ENCODE measurements at regions not wholly inside any gene's neighbourhood (a gene's known extent, or its start where the extent isn't known, plus 50 kb on each side); places are given as distances from the start of the nearest gene placed in this dataset.
A peak's percentile ranks its signal among the peaks of the same experiment; 100 is the strongest.

DNA sequence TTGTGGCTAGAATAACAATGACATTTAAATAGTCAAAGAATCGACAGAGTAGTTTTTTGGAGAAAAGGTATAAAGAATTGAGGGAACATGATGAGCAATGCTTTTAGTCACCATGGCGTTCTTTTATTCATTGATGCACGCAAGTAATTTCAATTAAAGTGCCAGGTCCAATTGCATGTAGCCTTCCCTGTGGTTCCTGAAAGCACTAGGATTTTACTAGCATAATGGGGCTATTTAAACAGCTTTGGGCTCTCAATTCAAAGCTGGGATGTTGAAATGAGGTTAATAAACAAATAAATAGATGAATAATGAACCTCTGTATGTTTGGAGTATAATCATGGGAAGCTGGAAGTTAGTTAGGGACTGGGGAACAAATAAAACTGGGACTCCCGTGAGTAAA is 121.2 kb upstream of the GAP43 start:
- Histone ChIP-seq H3K9me3 (no peaks in the 10 kb centered on the region), H3K9ac (ENCODE audit: low read depth in 2 of 2, low read length in 2 of 2) (no peak overlapping the region), H3K4me3 (no peak overlapping the region), H3K36me3 (no peaks in the 10 kb centered on the region), H3K27ac (no peak overlapping the region), H3K27me3 (no peaks in the 10 kb centered on the region), H3K4me1 (no peaks in the 10 kb centered on the region)
- no peak for DNase-seq
- TF ChIP-seq, protein P1, sequence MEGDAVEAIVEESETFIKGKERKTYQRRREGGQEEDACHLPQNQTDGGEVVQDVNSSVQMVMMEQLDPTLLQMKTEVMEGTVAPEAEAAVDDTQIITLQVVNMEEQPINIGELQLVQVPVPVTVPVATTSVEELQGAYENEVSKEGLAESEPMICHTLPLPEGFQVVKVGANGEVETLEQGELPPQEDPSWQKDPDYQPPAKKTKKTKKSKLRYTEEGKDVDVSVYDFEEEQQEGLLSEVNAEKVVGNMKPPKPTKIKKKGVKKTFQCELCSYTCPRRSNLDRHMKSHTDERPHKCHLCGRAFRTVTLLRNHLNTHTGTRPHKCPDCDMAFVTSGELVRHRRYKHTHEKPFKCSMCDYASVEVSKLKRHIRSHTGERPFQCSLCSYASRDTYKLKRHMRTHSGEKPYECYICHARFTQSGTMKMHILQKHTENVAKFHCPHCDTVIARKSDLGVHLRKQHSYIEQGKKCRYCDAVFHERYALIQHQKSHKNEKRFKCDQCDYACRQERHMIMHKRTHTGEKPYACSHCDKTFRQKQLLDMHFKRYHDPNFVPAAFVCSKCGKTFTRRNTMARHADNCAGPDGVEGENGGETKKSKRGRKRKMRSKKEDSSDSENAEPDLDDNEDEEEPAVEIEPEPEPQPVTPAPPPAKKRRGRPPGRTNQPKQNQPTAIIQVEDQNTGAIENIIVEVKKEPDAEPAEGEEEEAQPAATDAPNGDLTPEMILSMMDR (IDR thresholded peaks at IDR 0.05), result no peak
- intact Hi-C loops (cut with DNase I), result no loop called here

DNA sequence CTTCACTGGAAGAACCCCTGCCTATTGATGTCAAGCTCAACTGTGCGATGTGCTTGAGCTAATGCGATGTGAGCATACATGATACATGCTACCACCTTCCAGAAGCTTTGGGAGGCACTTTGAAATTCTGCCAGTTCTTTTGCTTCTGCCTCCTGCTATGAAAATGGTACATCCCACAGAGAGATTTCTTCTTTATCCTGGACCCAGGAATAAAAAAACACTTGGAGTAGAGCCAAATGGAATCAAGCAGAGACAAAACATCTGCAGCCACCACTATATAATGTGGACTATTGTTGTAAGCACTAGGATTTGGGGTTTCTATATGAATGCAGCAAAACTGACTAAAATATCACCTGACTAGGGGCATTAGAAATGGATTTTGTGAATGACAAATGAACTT is 119.9 kb upstream of the GAP43 start:
- intact Hi-C loops (cut with DNase I), result no loop called here
- Histone ChIP-seq H3K27me3 (no peaks in the 10 kb centered on the region), H3K9ac (ENCODE audit: low read depth in 2 of 2, low read length in 2 of 2) (no peak overlapping the region), H3K9me3 (no peaks in the 10 kb centered on the region), H3K4me1 (no peaks in the 10 kb centered on the region), H3K27ac (no peak overlapping the region), H3K4me3 (no peak overlapping the region), H3K36me3 (no peaks in the 10 kb centered on the region)
- DNase-seq, result no peak
- TF ChIP-seq, protein P1 (IDR thresholded peaks at IDR 0.05), result no peak

DNA sequence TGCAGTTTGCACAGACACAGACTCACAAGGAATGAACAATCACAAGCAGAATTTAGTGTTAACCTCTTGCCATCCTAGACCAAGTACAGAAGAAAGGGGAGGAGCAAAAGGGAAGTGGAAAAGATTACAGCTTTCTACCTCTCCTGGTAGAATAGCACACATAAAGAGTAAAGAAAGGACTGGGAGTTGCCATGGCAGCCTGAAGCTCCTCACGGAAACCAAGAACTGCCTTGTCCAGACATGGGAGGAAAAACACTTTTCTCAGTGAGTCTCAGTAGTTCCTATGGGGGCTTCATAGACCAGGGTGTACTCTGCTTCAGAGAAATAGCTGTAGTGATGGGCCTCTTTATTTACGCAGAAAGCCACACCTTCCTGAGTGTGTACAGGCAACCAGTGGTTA is 114.7 kb upstream of the GAP43 start:
- H3K9me3 ChIP-seq, result no peaks in the 10 kb centered on the region

DNA sequence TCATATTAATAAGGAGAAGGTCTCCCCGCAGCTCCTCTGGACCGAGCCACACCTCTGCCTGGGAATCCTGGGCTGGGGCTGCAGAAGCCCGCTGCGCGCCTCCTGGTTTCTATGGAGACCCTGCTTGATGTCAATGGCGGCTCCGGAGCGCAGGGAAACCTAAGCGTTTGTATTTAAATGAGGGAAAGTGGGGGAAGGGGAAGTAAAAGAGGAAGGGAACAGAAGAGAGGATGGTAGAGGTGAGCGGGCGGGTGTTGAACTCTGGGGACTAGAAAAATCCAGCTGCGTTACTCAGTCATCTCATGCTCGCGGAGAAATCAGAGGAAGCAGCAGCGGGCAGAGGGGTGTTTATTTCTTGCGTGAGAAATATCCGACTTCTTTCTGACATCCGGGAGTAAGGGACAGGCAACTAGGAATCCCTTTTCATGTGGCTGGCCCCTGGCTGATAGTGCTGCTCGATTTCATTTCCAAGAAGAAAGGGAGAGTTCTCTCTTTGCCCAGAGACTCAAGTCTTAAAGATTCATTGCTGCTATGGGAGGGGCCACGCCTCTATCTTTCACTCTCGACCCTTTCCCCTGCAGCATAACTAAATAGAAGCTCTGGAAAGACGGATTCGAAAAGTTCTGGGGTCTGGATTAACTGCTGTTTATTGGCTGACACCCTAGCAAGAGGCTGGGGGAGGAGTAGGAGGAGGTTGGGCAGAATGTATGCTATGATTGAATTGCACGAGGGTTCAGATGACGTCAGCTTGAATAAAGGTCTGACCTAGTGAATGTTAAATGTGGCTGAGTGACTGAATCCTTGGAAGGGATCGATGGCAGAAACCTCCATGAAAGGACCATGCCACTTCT is 110.5 kb upstream of the GAP43 start:
- peak overlapping the region in 1 of 2 donors; percentile 28 for H3K9ac ChIP-seq (ENCODE audit: low read depth in 2 of 2, low read length in 2 of 2)
- H3K9me3 ChIP-seq, result no peaks in the 10 kb centered on the region
- H3K27me3 ChIP-seq, result no peaks in the 10 kb centered on the region
- TF ChIP-seq, protein P1 (IDR thresholded peaks at IDR 0.05), result no peak
- intact Hi-C loops (cut with DNase I), result no loop called here
- no peak for DNase-seq
- peak overlapping the region; percentile 27 for H3K4me3 ChIP-seq
- H3K36me3 ChIP-seq, result no peaks in the 10 kb centered on the region
- H3K27ac ChIP-seq, result no peak overlapping the region
- no peaks in the 10 kb centered on the region for H3K4me1 ChIP-seq

More for the DNA sequence above, 114.7 kb upstream of the GAP43 start:
- H3K27me3 ChIP-seq, result no peaks in the 10 kb centered on the region
- TF ChIP-seq, protein P1 (IDR thresholded peaks at IDR 0.05), result no peak
- H3K9ac ChIP-seq (ENCODE audit: low read depth in 2 of 2, low read length in 2 of 2), result no peak overlapping the region
- H3K4me3 ChIP-seq, result no peak overlapping the region
- intact Hi-C loops (cut with DNase I), result no loop called here
- H3K4me1 ChIP-seq, result no peaks in the 10 kb centered on the region
- H3K36me3 ChIP-seq, result no peaks in the 10 kb centered on the region
- H3K27ac ChIP-seq, result no peak overlapping the region
- no peak for DNase-seq

DNA sequence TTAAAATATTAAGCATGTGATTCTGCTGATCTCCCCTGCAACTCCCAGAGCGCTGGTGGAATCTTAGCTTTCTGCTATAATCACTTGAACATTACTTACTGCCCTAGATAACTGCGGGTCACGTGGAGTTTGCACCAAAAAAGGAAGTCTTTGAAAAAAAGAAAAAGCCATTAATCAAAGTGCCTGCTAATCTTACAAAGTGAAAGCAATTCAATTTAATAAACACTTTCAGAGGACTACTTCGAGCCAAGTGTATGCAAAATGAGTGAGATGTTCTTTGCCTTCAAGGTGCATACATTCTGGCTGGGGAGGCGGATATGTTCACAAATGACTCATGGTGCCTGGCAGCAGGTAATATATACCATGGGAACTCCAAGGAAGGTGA is 109.9 kb upstream of the GAP43 start:
- peak overlapping the region; percentile 27 for H3K4me3 ChIP-seq
- TF ChIP-seq, protein P1 (IDR thresholded peaks at IDR 0.05), result no peak
- H3K9me3 ChIP-seq, result no peaks in the 10 kb centered on the region
- H3K27ac ChIP-seq, result no peak overlapping the region
- no peaks in the 10 kb centered on the region for H3K36me3 ChIP-seq
- intact Hi-C loops (cut with DNase I), result no loop called here
- no peaks in the 10 kb centered on the region for H3K27me3 ChIP-seq
- H3K9ac ChIP-seq (ENCODE audit: low read depth in 2 of 2, low read length in 2 of 2), result no peak overlapping the region
- no peak for DNase-seq
- no peaks in the 10 kb centered on the region for H3K4me1 ChIP-seq

Data from colonic mucosa (tissue), 4 donors.